IMR-90 (cell line): ENCODE measurements at regions not wholly inside any gene's neighbourhood (a gene's known extent, or its start where the extent isn't known, plus 50 kb on each side); places are given as distances from the start of the nearest gene placed in this dataset.

ENCODE experiments used
- CTCF ChIP-seq: conservative IDR thresholded peaks from 2 replicates; pipeline ENCODE4 v1.5.1; 2012; ENCODE audit warnings: mild to moderate bottlenecking, low read depth, low read length, improper control_type of control experiment
- FOS ChIP-seq: fragments of 150-350 bp; IDR thresholded peaks from 2 replicates; pipeline ENCODE4 v1.6.1; 2016; ENCODE audit warnings: low read depth, low read length
- MAZ ChIP-seq: IDR thresholded peaks from 2 replicates; pipeline ENCODE4 v1.6.1; 2012; ENCODE audit warnings: low read depth, mild to moderate bottlenecking, low read length, improper control_type of control experiment, moderate library complexity, borderline replicate concordance
- MXI1 ChIP-seq: IDR thresholded peaks from 2 replicates; pipeline ENCODE4 v1.6.1; 2012; ENCODE audit warnings: low read depth, mild to moderate bottlenecking, low read length, moderate library complexity, borderline replicate concordance
- POLR2A ChIP-seq: IDR thresholded peaks from 2 replicates; pipeline ENCODE4 v1.6.1; 2012; ENCODE audit warnings: mild to moderate bottlenecking, low read depth, low read length
- RAD21 ChIP-seq: IDR thresholded peaks from 2 replicates; pipeline ENCODE4 v1.6.1; 2012; ENCODE audit warnings: low read length, improper control_type of control experiment
- RCOR1 ChIP-seq: IDR thresholded peaks from 2 replicates; pipeline ENCODE4 v1.6.1; 2012; ENCODE audit warnings: mild to moderate bottlenecking, low read length, improper control_type of control experiment; ENCODE audit not compliant: insufficient replicate concordance
- SMC3 ChIP-seq: fragments of 150-350 bp; IDR thresholded peaks from 2 replicates; pipeline ENCODE4 v1.6.1; 2016; ENCODE audit warnings: low read depth, mild to moderate bottlenecking, antibody characterized with exemption, low read length, moderate library complexity
- USF2 ChIP-seq: fragments of 150-350 bp; IDR thresholded peaks from 2 replicates; pipeline ENCODE4 v1.6.1; 2017; ENCODE audit warnings: mild to moderate bottlenecking, antibody characterized with exemption, low read length, low read depth

- TF ChIP-seq POLR2A (no peak), RCOR1 (no peak), CTCF (no peak), RAD21 (no peak), SMC3 (no peak), USF2 (no peak), FOS (no peak), MXI1 (no peak), MAZ (no peak)
These were observed 293.7 kb upstream of the ACVR2A start for GRCh38 chr2:147550995-147551731.
